HCT116 (cell line): ENCODE measurements at regions not wholly inside any gene's neighbourhood (a gene's known extent, or its start where the extent isn't known, plus 50 kb on each side); places are given as distances from the start of the nearest gene placed in this dataset.

ENCODE experiments used
- ATAC-seq: fragments of 200-7000 bp; cut with Tn5 transposase; 2 replicates; pipeline ENCODE4 v1.9.1; 2020; ENCODE audit warnings: mild to moderate bottlenecking, moderate library complexity
- BruUV-seq: library from RNA; stranded (reverse); fragments of 400-500 nt; replicated peaks from 2 replicates; lab custom pipeline; 2021; lab: Mats Ljungman, UMichigan
- CTCF ChIA-PET: fragments of 300-600 bp; sonication (Branson Sonifier 250); formaldehyde crosslinking; loops from one replicate; lab custom pipeline; 2021; ENCODE audit warnings: antibody characterized with exemption; lab: Charles Lee
- POLR2A ChIA-PET: fragments of 300-600, 350-600 bp; sonication (Branson Sonifier 250); formaldehyde crosslinking; loops from one replicate; lab custom pipeline; 2021; ENCODE audit warnings: antibody characterized with exemption; lab: Charles Lee
- RAD21 ChIA-PET, 2 experiments: fragments of 300-600 bp; sonication (Branson Sonifier 250); formaldehyde crosslinking; loops; one replicate each; lab custom pipeline; 2023; ENCODE audit warnings: low total read pairs in 2 of 2; ENCODE audit not compliant: uncharacterized antibody in 2 of 2, unreplicated experiment in 2 of 2, low non-redundant PET in 1 of 2; lab: Charles Lee
- DNase-seq: peaks from one replicate; pipeline ENCODE4 v3.0.0-alpha.2; 2010; ENCODE audit warnings: low read depth, low spot score
- H2AFZ ChIP-seq: fragments of 200-600 bp; shearing (Covaris generic), sonication (generic); 2 replicates; pipeline ENCODE4 v1.6.1; 2017; ENCODE audit warnings: low read depth, mixed run types, mixed read lengths, antibody characterized with exemption, low read length; ENCODE audit not compliant: poor library complexity, severe bottlenecking
- H3K27ac ChIP-seq: 2 replicates; pipeline ENCODE4 v1.5.1; 2012; ENCODE audit warnings: low read depth, low read length
- H3K27me3 ChIP-seq: fragments of 200-600 bp; sonication (generic); 2 replicates; pipeline ENCODE4 v1.6.1; 2016; ENCODE audit warnings: mixed run types, low read length, mixed read lengths; ENCODE audit not compliant: insufficient read depth
- H3K36me3 ChIP-seq, 2 experiments: fragments of 200-500 bp in 1 of 2; fragments of 200-600 bp in 1 of 2; sonication (Bioruptor generic) in 1 of 2; sonication (generic) in 1 of 2; 2 replicates each; pipeline versions ENCODE4 v1.5.1 to v1.6.1; 2014 to 2016; ENCODE audit warnings: low read length in 2 of 2, inconsistent platforms in 1 of 2, mixed read lengths in 1 of 2, mixed run types in 1 of 2; ENCODE audit not compliant: insufficient read depth in 2 of 2, control insufficient read depth in 1 of 2
- H3K4me1 ChIP-seq, 2 experiments: fragments of 200-600 bp in 1 of 2; sonication (generic) in 1 of 2; 2 replicates each; pipeline versions ENCODE4 v1.5.1 to v1.6.1; 2012 to 2017; ENCODE audit warnings: low read length in 2 of 2, inconsistent platforms in 1 of 2, mild to moderate bottlenecking in 1 of 2, mixed read lengths in 1 of 2, mixed run types in 1 of 2, moderate library complexity in 1 of 2; ENCODE audit not compliant: insufficient read depth in 2 of 2, control insufficient read depth in 1 of 2
- H3K4me2 ChIP-seq: fragments of 200-600 bp; sonication (generic); 2 replicates; pipeline ENCODE4 v1.6.1; 2017; ENCODE audit warnings: mixed run types, low read length, mixed read lengths
- H3K4me3 ChIP-seq, 2 experiments: fragments of 200-600 bp in 1 of 2; sonication (generic) in 1 of 2; replicated peaks in 1 of 2; 2 replicates each; pipeline ENCODE4 v1.5.1; 2011 to 2016; ENCODE audit warnings: low read length in 2 of 2, control low read depth in 1 of 2, low read depth in 1 of 2, mild to moderate bottlenecking in 1 of 2, mixed read lengths in 1 of 2, mixed run types in 1 of 2
- H3K79me2 ChIP-seq: fragments of 200-600 bp; sonication (generic); 2 replicates; pipeline ENCODE4 v1.6.1; 2017; ENCODE audit warnings: mild to moderate bottlenecking, mixed run types, low read length, moderate library complexity, mixed read lengths; ENCODE audit not compliant: insufficient read depth
- H3K9ac ChIP-seq: fragments of 200-600 bp; sonication (generic); 2 replicates; pipeline ENCODE4 v1.6.1; 2016; ENCODE audit warnings: low read length, mixed read lengths
- H3K9me2 ChIP-seq: fragments of 200-600 bp; sonication (generic), shearing (Covaris generic); 2 replicates; pipeline ENCODE4 v1.6.1; 2017; ENCODE audit warnings: mixed run types, mild to moderate bottlenecking, moderate library complexity; ENCODE audit not compliant: insufficient read depth
- H3K9me3 ChIP-seq, 2 experiments: fragments of 200-500 bp in 1 of 2; fragments of 200-600 bp in 1 of 2; sonication (Bioruptor generic) in 1 of 2; sonication (generic) in 1 of 2; 2 replicates each; pipeline ENCODE4 v1.6.1; 2014 to 2017; ENCODE audit warnings: low read length in 2 of 2, mixed read lengths in 2 of 2, inconsistent platforms in 1 of 2, low read depth in 1 of 2, mild to moderate bottlenecking in 1 of 2, mixed run types in 1 of 2, moderate library complexity in 1 of 2; ENCODE audit not compliant: control insufficient read depth in 1 of 2, insufficient read depth in 1 of 2
- H4K20me1 ChIP-seq: fragments of 200-600 bp; sonication (generic), shearing (Covaris generic); 2 replicates; pipeline ENCODE4 v1.6.1; 2017; ENCODE audit warnings: mixed run types, mild to moderate bottlenecking, moderate library complexity; ENCODE audit not compliant: insufficient read depth
- ATF3 ChIP-seq: IDR thresholded peaks from 2 replicates; pipeline ENCODE4 v1.6.1; 2012
- CEBPB ChIP-seq: IDR thresholded peaks from 2 replicates; pipeline ENCODE4 v1.6.1; 2012; ENCODE audit warnings: low read depth
- CTCF ChIP-seq, 3 experiments: fragments of 200-600 bp in 1 of 3; sonication (generic) in 1 of 3; IDR thresholded peaks in 2 of 3; conservative IDR thresholded peaks in 1 of 3; 2 replicates each; pipeline ENCODE4 v1.5.1; 2012 to 2017; ENCODE audit warnings: low read depth in 2 of 3, low read length in 2 of 3, antibody characterized with exemption in 1 of 3, borderline replicate concordance in 1 of 3, control low read depth in 1 of 3, mild to moderate bottlenecking in 1 of 3, mixed read lengths in 1 of 3, mixed run types in 1 of 3, moderate library complexity in 1 of 3; ENCODE audit not compliant: insufficient read depth in 1 of 3
- FOSL1 ChIP-seq: IDR thresholded peaks from 2 replicates; pipeline ENCODE4 v1.6.1; 2012; ENCODE audit warnings: low read depth
- POLR2AphosphoS5 ChIP-seq: IDR thresholded peaks from 2 replicates; pipeline ENCODE4 v1.6.1; 2011; ENCODE audit warnings: mild to moderate bottlenecking, low read depth, low read length, moderate library complexity
- RAD21 ChIP-seq: IDR thresholded peaks from 2 replicates; pipeline ENCODE4 v1.6.1; 2012; ENCODE audit warnings: low read depth, mild to moderate bottlenecking
- REST ChIP-seq: IDR thresholded peaks from 2 replicates; pipeline ENCODE4 v1.6.1; 2012; ENCODE audit warnings: low read depth
- SP1 ChIP-seq: IDR thresholded peaks from 2 replicates; pipeline ENCODE4 v1.6.1; 2012; ENCODE audit warnings: low read depth
- SRF ChIP-seq: IDR thresholded peaks from 2 replicates; pipeline ENCODE4 v1.6.1; 2012; ENCODE audit warnings: low read depth
- TCF7L2 ChIP-seq: IDR thresholded peaks from 2 replicates; pipeline ENCODE4 v1.7.0; 2011; ENCODE audit warnings: borderline replicate concordance, inconsistent platforms; ENCODE audit not compliant: insufficient read depth, insufficient read length; ENCODE audit errors: extremely low read depth
- YY1 ChIP-seq: IDR thresholded peaks from 2 replicates; pipeline ENCODE4 v1.6.1; 2011; ENCODE audit warnings: low read length, low read depth, moderate library complexity, mild to moderate bottlenecking; ENCODE audit not compliant: insufficient replicate concordance; ENCODE audit errors: extremely low read depth
- ZFX ChIP-seq: fragments of 450-650 bp; IDR thresholded peaks from 2 replicates; pipeline ENCODE4 v1.6.1; 2017
- intact Hi-C: fragments of 100-400 bp; cut with micrococcal nuclease; formaldehyde crosslinking; loops from 2 replicates; pipeline ENCODE4 v1.10.0; 2022

DNA sequence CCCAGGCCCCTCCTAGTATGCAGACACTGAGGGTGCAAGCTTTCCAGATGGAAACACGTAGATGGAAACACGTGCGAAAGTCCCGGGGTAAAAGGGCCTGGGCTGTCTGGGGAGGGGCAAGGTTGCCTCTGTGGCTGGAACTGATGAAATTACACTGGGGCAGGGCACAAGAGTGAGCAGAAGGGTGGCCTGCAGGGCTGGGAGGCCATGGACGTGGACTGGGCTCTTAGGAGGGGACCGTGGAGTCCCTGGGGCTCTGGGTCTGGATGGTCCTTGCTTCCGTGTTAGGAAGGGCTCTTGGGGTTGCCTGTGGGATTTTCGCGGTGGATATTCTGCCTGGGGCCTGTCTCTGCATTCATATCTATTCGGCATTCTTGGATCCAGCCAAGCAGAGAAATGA is 63.3 kb downstream of the IRX1 start:
- Histone ChIP-seq H3K4me3 (no peak overlapping the region), H3K9ac (no peak overlapping the region), H3K9me3 (peaks cover 12 to 20% of the 10 kb centered on the region in 2 experiments; a peak in 2 of 4 replicates), H3K9me2 (no peaks in the 10 kb centered on the region), H4K20me1 (no peaks in the 10 kb centered on the region), H3K4me1 (no peaks in the 10 kb centered on the region), H3K27me3 (no peaks in the 10 kb centered on the region), H3K36me3 (no peaks in the 10 kb centered on the region), H3K4me2 (no peak overlapping the region), H3K79me2 (no peaks in the 10 kb centered on the region), H3K27ac (no peak overlapping the region), H2AFZ (no peak overlapping the region)
- CTCF ChIA-PET: no interaction called here
- DNase-seq: no peak
- RAD21 ChIA-PET: no interaction called here
- TF ChIP-seq ZFX (no peak), SRF (no peak), SP1 (no peak), REST (no peak), FOSL1 (no peak), RAD21 (no peak), ATF3 (no peak), TCF7L2 (no peak), CEBPB (no peak), CTCF (IDR thresholded peaks at IDR 0.05 in 2 of 3, conservative IDR thresholded peaks at IDR 0.05 in 1 of 3; ENCODE audit: borderline replicate concordance in 1 of 3, insufficient read depth in 1 of 3, low read depth in 2 of 3, low read length in 2 of 3) (no peak), YY1 (no peak), POLR2AphosphoS5 (no peak)
- POLR2A ChIA-PET: no interaction called here
- no TSS peak for BruUV-seq
- no peak for ATAC-seq
- intact Hi-C loops: no loop called here
